PC-9 (cell line): ENCODE measurements at regions not wholly inside any gene's neighbourhood (a gene's known extent, or its start where the extent isn't known, plus 50 kb on each side); places are given as distances from the start of the nearest gene placed in this dataset.
A peak's percentile ranks its signal among the peaks of the same experiment; 100 is the strongest.

ENCODE experiments used
- BruUV-seq: library from RNA; stranded (reverse); fragments of 400-500 nt; replicated peaks from 2 replicates; lab custom pipeline; 2021; lab: Mats Ljungman, UMichigan
- CTCF ChIA-PET: fragments of 300-600 bp; sonication (Branson Sonifier 250); formaldehyde crosslinking; loops from one replicate; lab custom pipeline; 2022; ENCODE audit warnings: antibody characterized with exemption; lab: Charles Lee
- POLR2A ChIA-PET: fragments of 300-600 bp; sonication (Branson Sonifier 250); formaldehyde crosslinking; loops from one replicate; lab custom pipeline; 2022; ENCODE audit warnings: antibody characterized with exemption; ENCODE audit not compliant: unreplicated experiment; lab: Charles Lee
- DNase-seq, 2 experiments: peaks; one replicate each; pipeline versions ENCODE4 v3.0.0 to v3.0.0-alpha.2; 2015 to 2022; ENCODE audit warnings: mixed read lengths in 1 of 2
- H2AFZ ChIP-seq: fragments of 200-600 bp; sonication (generic); 2 replicates; pipeline ENCODE4 v1.8.1; 2017; ENCODE audit warnings: antibody characterized with exemption
- H3F3A ChIP-seq: fragments of 200-600 bp; sonication (generic); 2 replicates; pipeline ENCODE4 v1.8.1; 2017; ENCODE audit warnings: antibody characterized with exemption, mild to moderate bottlenecking, low read depth; ENCODE audit not compliant: insufficient read depth
- H3K27ac ChIP-seq: fragments of 200-600 bp; sonication (generic); 2 replicates; pipeline ENCODE4 v1.6.1; 2016; ENCODE audit warnings: mixed run types
- H3K27me3 ChIP-seq: fragments of 200-600 bp; sonication (generic); 2 replicates; pipeline ENCODE4 v1.6.1; 2016; ENCODE audit warnings: low read depth, mixed run types; ENCODE audit not compliant: insufficient read depth
- H3K36me3 ChIP-seq: fragments of 200-600 bp; sonication (generic); 2 replicates; pipeline ENCODE4 v1.6.1; 2016; ENCODE audit warnings: low read depth, mixed run types
- H3K4me1 ChIP-seq: fragments of 200-600 bp; sonication (generic); replicated peaks from 2 replicates; pipeline ENCODE4 v1.6.1; 2016; ENCODE audit warnings: mixed run types; ENCODE audit not compliant: insufficient read depth
- H3K4me2 ChIP-seq: fragments of 200-600 bp; sonication (generic); 2 replicates; pipeline ENCODE4 v1.6.1; 2017; ENCODE audit warnings: mixed run types
- H3K4me3 ChIP-seq: fragments of 200-600 bp; sonication (generic); 2 replicates; pipeline ENCODE4 v1.6.1; 2016; ENCODE audit warnings: mixed run types
- H3K79me2 ChIP-seq: fragments of 200-600 bp; sonication (generic); 2 replicates; pipeline ENCODE4 v1.6.1; 2017; ENCODE audit warnings: low read depth, mixed run types
- H3K9me2 ChIP-seq: fragments of 200-600 bp; sonication (generic); 2 replicates; pipeline ENCODE4 v1.8.1; 2017; ENCODE audit warnings: mild to moderate bottlenecking; ENCODE audit not compliant: insufficient read depth
- H3K9me3 ChIP-seq: fragments of 200-600 bp; sonication (generic); 2 replicates; pipeline ENCODE4 v1.8.1; 2016; ENCODE audit warnings: low read depth; ENCODE audit not compliant: insufficient read depth
- H4K20me1 ChIP-seq: fragments of 200-600 bp; sonication (generic); 2 replicates; pipeline ENCODE4 v1.8.1; 2017; ENCODE audit not compliant: insufficient read depth
- CTCF ChIP-seq: fragments of 200-600 bp; sonication (generic); conservative IDR thresholded peaks from 2 replicates; pipeline ENCODE4 v1.6.1; 2017; ENCODE audit warnings: mixed run types, antibody characterized with exemption, mild to moderate bottlenecking, moderate library complexity
- EZH2 ChIP-seq: fragments of 200-600 bp; sonication (generic); IDR thresholded peaks from 2 replicates; pipeline ENCODE4 v1.8.0; 2017; ENCODE audit warnings: antibody characterized with exemption, low read depth
- intact Hi-C: fragments of 100-400 bp; cut with micrococcal nuclease; formaldehyde crosslinking; loops from one replicate; pipeline ENCODE4 v1.10.0; 2022; ENCODE audit not compliant: unreplicated experiment

- no peaks in the 10 kb centered on the region for H3F3A ChIP-seq
- H3K4me3 ChIP-seq, result no peak overlapping the region
- no peak overlapping the region for H3K27ac ChIP-seq
- no TSS peak for BruUV-seq
- H3K9me2 ChIP-seq, result no peaks in the 10 kb centered on the region
- H3K79me2 ChIP-seq, result no peaks in the 10 kb centered on the region
- H3K9me3 ChIP-seq, result no peaks in the 10 kb centered on the region
- H3K4me2 ChIP-seq, result no peak overlapping the region
- intact Hi-C loops, result no loop called here
- H3K36me3 ChIP-seq, result no peaks in the 10 kb centered on the region
- H3K4me1 ChIP-seq, result no peaks in the 10 kb centered on the region
- CTCF ChIA-PET, result no interaction called here
- no peak for DNase-seq
- POLR2A ChIA-PET, result interaction anchor here (0.7 kb wide), 1 partner anchor 16 kb away, joined by 4 read pairs; no protein-coding TSS in a partner anchor
- no peak overlapping the region for H2AFZ ChIP-seq
- H4K20me1 ChIP-seq, result no peaks in the 10 kb centered on the region
- no peaks in the 10 kb centered on the region for H3K27me3 ChIP-seq
- TF ChIP-seq EZH2, result no peak
- no peak for TF ChIP-seq CTCF
These were observed 144.6 kb downstream of the LRIG2 start for GRCh38 chr1:113217447-113218208.

GRCh38 chr1:113219377-113219776 is 146.4 kb downstream of the LRIG2 start:
- no TSS peak for BruUV-seq
- Histone ChIP-seq H4K20me1 (no peaks in the 10 kb centered on the region), H3K9me2 (no peaks in the 10 kb centered on the region), H3K9me3 (no peaks in the 10 kb centered on the region), H3K27ac (no peak overlapping the region), H3K4me3 (no peak overlapping the region), H3K4me1 (no peaks in the 10 kb centered on the region), H3K4me2 (no peak overlapping the region), H3K27me3 (no peaks in the 10 kb centered on the region), H2AFZ (no peak overlapping the region), H3K79me2 (no peaks in the 10 kb centered on the region), H3F3A (no peaks in the 10 kb centered on the region), H3K36me3 (no peaks in the 10 kb centered on the region)
- intact Hi-C loops, result no loop called here
- ChIA-PET POLR2A (no interaction called here), CTCF (no interaction called here)
- TF ChIP-seq CTCF (0 out of 2 replicates have a peak, but pooled peaks have one; percentile 37), EZH2 (no peak)
- no peak for DNase-seq

- Histone ChIP-seq H3K27ac (no peak overlapping the region), H4K20me1 (no peaks in the 10 kb centered on the region), H3K4me1 (no peaks in the 10 kb centered on the region), H3K79me2 (no peaks in the 10 kb centered on the region), H3K27me3 (no peaks in the 10 kb centered on the region), H3K4me3 (no peak overlapping the region), H3K9me2 (no peaks in the 10 kb centered on the region), H3K9me3 (no peaks in the 10 kb centered on the region), H2AFZ (no peak overlapping the region), H3K36me3 (no peaks in the 10 kb centered on the region), H3K4me2 (no peak overlapping the region), H3F3A (no peaks in the 10 kb centered on the region)
- TF ChIP-seq CTCF (no peak), EZH2 (no peak)
- ChIA-PET CTCF (no interaction called here), POLR2A (no interaction called here)
- intact Hi-C loops, result no loop called here
- no peak for DNase-seq
- no TSS peak for BruUV-seq
These were observed 146.8 kb downstream of the LRIG2 start for GRCh38 chr1:113219828-113220227.
